ENCODE measurements at regions not wholly inside any gene's neighbourhood (a gene's known extent, or its start where the extent isn't known, plus 50 kb on each side); places are given as distances from the start of the nearest gene placed in this dataset.

DNA sequence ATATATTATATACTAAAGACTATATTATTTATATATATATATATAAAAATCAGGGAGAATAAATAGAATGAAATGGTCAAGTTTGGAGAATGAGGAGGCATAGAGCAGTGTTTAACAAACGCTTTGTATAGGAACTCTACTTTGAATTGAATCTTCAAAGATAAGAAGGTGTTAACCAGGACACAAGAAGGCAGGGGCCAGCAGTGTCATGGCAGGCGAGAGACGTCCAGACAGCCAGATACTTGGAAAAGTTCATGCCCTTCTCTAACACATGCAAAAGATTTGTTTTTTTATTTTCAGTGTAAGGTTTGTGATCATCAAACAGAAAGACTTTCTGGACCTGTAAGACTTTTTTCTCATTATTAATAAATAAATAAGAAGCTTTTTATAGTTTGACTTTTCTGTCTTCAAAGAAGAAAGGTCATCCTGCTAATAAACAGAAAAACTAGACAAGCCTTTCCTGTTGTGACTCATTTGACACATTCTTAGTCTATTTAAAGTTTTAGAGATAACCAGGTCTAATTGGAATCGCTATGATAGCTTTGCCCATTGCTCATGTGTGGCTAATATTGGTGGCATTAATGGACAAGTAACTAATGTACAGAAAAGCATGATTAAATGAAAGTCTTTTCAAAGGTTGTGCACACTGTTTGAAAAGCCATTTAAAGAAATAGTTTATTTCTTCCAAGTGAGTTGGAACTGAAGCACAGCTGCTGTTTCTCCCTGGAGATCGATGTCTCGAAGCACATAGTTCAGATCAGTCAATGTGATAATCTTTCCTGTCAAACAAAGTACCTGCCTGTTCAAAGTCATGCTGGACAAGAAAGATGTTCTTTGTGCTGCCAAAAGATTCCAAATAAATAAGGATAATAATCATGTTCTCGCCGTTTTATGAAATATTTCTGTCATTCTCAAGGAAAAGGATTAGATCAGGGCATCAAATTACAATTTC, 420.4 kb upstream of the OPRM1 start:
- intact Hi-C loops (cut with micrococcal nuclease; ENCODE audit: unreplicated experiment), result no loop called here
- H3K27ac ChIP-seq (ENCODE audit: low read depth, low read length, poor library complexity, severe bottlenecking), result no peak overlapping the region
- no TSS peak for BruUV-seq (replicated peaks)
- H4K20me1 ChIP-seq (ENCODE audit: insufficient read depth, low read length), result no peaks in the 10 kb centered on the region
- ChIA-PET CTCF (ENCODE audit: unreplicated experiment) (no interaction called here), POLR2A (interaction anchor here (1.1 kb wide), 1 partner anchor 11 kb away, joined by 3 read pairs; no protein-coding TSS in a partner anchor)
- no peaks in the 10 kb centered on the region for H3K79me2 ChIP-seq (ENCODE audit: insufficient read depth, low read depth, low read length)
- no peak for DNase-seq (ENCODE audit: low spot score)
- no peaks in the 10 kb centered on the region for H3K9me2 ChIP-seq (ENCODE audit: insufficient read depth, low read length)
- H3K4me1 ChIP-seq (ENCODE audit: insufficient read depth, low read length, poor library complexity, severe bottlenecking), result no peaks in the 10 kb centered on the region
- H2AFZ ChIP-seq (ENCODE audit: low read length), result no peak overlapping the region
- no peak overlapping the region for H3K4me2 ChIP-seq (ENCODE audit: low read length)
- no peak for TF ChIP-seq EZH2phosphoT487 (IDR thresholded peaks at IDR 0.05; ENCODE audit: borderline replicate concordance, low read depth, low read length)
- TF ChIP-seq, protein P1, sequence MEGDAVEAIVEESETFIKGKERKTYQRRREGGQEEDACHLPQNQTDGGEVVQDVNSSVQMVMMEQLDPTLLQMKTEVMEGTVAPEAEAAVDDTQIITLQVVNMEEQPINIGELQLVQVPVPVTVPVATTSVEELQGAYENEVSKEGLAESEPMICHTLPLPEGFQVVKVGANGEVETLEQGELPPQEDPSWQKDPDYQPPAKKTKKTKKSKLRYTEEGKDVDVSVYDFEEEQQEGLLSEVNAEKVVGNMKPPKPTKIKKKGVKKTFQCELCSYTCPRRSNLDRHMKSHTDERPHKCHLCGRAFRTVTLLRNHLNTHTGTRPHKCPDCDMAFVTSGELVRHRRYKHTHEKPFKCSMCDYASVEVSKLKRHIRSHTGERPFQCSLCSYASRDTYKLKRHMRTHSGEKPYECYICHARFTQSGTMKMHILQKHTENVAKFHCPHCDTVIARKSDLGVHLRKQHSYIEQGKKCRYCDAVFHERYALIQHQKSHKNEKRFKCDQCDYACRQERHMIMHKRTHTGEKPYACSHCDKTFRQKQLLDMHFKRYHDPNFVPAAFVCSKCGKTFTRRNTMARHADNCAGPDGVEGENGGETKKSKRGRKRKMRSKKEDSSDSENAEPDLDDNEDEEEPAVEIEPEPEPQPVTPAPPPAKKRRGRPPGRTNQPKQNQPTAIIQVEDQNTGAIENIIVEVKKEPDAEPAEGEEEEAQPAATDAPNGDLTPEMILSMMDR (conservative IDR thresholded peaks at IDR 0.05; ENCODE audit: low read length), result no peak
- no peaks in the 10 kb centered on the region for H3K36me3 ChIP-seq (ENCODE audit: insufficient read depth, low read length)
- no peak overlapping the region for H3K4me3 ChIP-seq (ENCODE audit: low read depth, low read length, poor library complexity, severe bottlenecking)
- H3K9me3 ChIP-seq (ENCODE audit: low read length), result no peaks in the 10 kb centered on the region

DNA sequence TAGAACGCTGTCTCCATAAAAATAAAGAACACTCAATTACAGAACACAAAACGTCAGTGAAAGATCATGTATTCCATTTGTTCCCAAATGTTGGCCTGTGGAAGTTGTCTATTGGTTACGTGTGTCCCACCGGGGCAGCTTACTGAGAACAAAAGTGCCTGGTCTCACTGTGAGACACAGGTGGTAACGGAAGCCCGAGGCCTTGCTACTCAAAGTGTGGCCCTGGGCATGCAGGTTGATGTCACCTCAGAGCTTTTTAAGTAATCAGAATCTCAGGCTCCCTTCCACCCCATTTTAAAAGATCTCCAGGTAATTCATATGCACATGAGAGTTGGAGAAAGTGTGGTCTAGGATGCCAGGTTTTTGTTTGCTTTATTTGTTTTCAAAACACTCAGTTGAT, 422.5 kb upstream of the OPRM1 start:
- ChIA-PET CTCF (ENCODE audit: unreplicated experiment) (no interaction called here), POLR2A (interaction anchor here (0.7 kb wide), 1 partner anchor 108 kb away, joined by 3 read pairs; no protein-coding TSS in a partner anchor)
- no peaks in the 10 kb centered on the region for H3K4me1 ChIP-seq (ENCODE audit: insufficient read depth, low read length, poor library complexity, severe bottlenecking)
- no peaks in the 10 kb centered on the region for H3K9me2 ChIP-seq (ENCODE audit: insufficient read depth, low read length)
- intact Hi-C loops (cut with micrococcal nuclease; ENCODE audit: unreplicated experiment), result no loop called here
- DNase-seq (ENCODE audit: low spot score), result no peak
- TF ChIP-seq, protein P1 (conservative IDR thresholded peaks at IDR 0.05; ENCODE audit: low read length), result no peak
- TF ChIP-seq EZH2phosphoT487 (IDR thresholded peaks at IDR 0.05; ENCODE audit: borderline replicate concordance, low read depth, low read length), result no peak
- H4K20me1 ChIP-seq (ENCODE audit: insufficient read depth, low read length), result no peaks in the 10 kb centered on the region
- no peak overlapping the region for H3K4me2 ChIP-seq (ENCODE audit: low read length)
- H3K36me3 ChIP-seq (ENCODE audit: insufficient read depth, low read length), result no peaks in the 10 kb centered on the region
- no peak overlapping the region for H3K4me3 ChIP-seq (ENCODE audit: low read depth, low read length, poor library complexity, severe bottlenecking)
- no peak overlapping the region for H3K27ac ChIP-seq (ENCODE audit: low read depth, low read length, poor library complexity, severe bottlenecking)
- no peaks in the 10 kb centered on the region for H3K79me2 ChIP-seq (ENCODE audit: insufficient read depth, low read depth, low read length)
- no peaks in the 10 kb centered on the region for H3K9me3 ChIP-seq (ENCODE audit: low read length)
- no TSS peak for BruUV-seq (replicated peaks)
- no peak overlapping the region for H2AFZ ChIP-seq (ENCODE audit: low read length)
